A673 (cell line): ENCODE measurements at regions not wholly inside any gene's neighbourhood (a gene's known extent, or its start where the extent isn't known, plus 50 kb on each side); places are given as distances from the start of the nearest gene placed in this dataset.

Experiments used
- BruUV-seq: library from RNA; stranded (reverse); fragments of 400-500 nt; replicated peaks from 2 replicates; lab custom pipeline; 2021; lab: Mats Ljungman, UMichigan
- CTCF ChIA-PET: fragments of 300-600 bp; sonication (Branson Sonifier 250); formaldehyde crosslinking; loops from one replicate; lab custom pipeline; 2022; ENCODE audit warnings: antibody characterized with exemption; lab: Charles Lee
- POLR2A ChIA-PET: fragments of 300-600 bp; sonication (Branson Sonifier 250); formaldehyde crosslinking; loops from one replicate; lab custom pipeline; 2022; ENCODE audit warnings: antibody characterized with exemption; ENCODE audit not compliant: low non-redundant PET; lab: Charles Lee
- DNase-seq: peaks from one replicate; pipeline ENCODE4 v3.0.0-alpha.2; 2015; ENCODE audit warnings: low spot score
- H3K27ac ChIP-seq: fragments of 200-600 bp; sonication (generic); 2 replicates; pipeline ENCODE4 v1.5.1; 2016; ENCODE audit warnings: mixed run types, low read depth, mild to moderate bottlenecking, mixed read lengths, antibody characterized with exemption, low read length; ENCODE audit not compliant: poor library complexity, severe bottlenecking
- H3K27me3 ChIP-seq: fragments of 200-600 bp; sonication (generic); replicated peaks from 2 replicates; pipeline ENCODE4 v1.6.1; 2017; ENCODE audit warnings: mixed run types, low read depth, mild to moderate bottlenecking, mixed read lengths, antibody characterized with exemption, low read length; ENCODE audit not compliant: insufficient read depth, poor library complexity
- H3K36me3 ChIP-seq: fragments of 200-600 bp; sonication (generic); 2 replicates; pipeline ENCODE4 v1.6.1; 2016; ENCODE audit warnings: mixed run types, mild to moderate bottlenecking, mixed read lengths, antibody characterized with exemption, low read length; ENCODE audit not compliant: insufficient read depth, poor library complexity, severe bottlenecking
- H3K4me1 ChIP-seq: fragments of 200-600 bp; sonication (generic); 2 replicates; pipeline ENCODE4 v1.6.1; 2017; ENCODE audit warnings: mixed run types, mild to moderate bottlenecking, mixed read lengths, antibody characterized with exemption, low read length; ENCODE audit not compliant: insufficient read depth, poor library complexity, severe bottlenecking
- H3K4me3 ChIP-seq: fragments of 200-600 bp; sonication (generic); 2 replicates; pipeline ENCODE4 v1.5.1; 2016; ENCODE audit warnings: low read depth, mixed run types, mild to moderate bottlenecking, mixed read lengths, low read length; ENCODE audit not compliant: poor library complexity, severe bottlenecking
- H3K9me3 ChIP-seq: fragments of 200-600 bp; sonication (generic); 2 replicates; pipeline ENCODE4 v1.6.1; 2016; ENCODE audit warnings: mixed run types, low read depth, mild to moderate bottlenecking, mixed read lengths, antibody characterized with exemption, low read length; ENCODE audit not compliant: poor library complexity, severe bottlenecking
- CTCF ChIP-seq: fragments of 300-800, 200-600 bp; sonication (generic); conservative IDR thresholded peaks from 2 replicates; pipeline ENCODE4 v1.5.1; 2017; ENCODE audit warnings: low read depth, mild to moderate bottlenecking, antibody characterized with exemption, low read length, moderate library complexity, mixed read lengths
- EZH2 ChIP-seq: fragments of 200-600 bp; sonication (generic); IDR thresholded peaks from 2 replicates; pipeline ENCODE4 v1.6.1; 2017; ENCODE audit warnings: borderline replicate concordance, low read depth, mild to moderate bottlenecking, mixed read lengths, antibody characterized with exemption, low read length; ENCODE audit not compliant: poor library complexity, severe bottlenecking
- intact Hi-C: fragments of 100-400 bp; cut with micrococcal nuclease; formaldehyde crosslinking; loops from one replicate; pipeline ENCODE4 v1.10.0; 2022; ENCODE audit not compliant: unreplicated experiment

DNA sequence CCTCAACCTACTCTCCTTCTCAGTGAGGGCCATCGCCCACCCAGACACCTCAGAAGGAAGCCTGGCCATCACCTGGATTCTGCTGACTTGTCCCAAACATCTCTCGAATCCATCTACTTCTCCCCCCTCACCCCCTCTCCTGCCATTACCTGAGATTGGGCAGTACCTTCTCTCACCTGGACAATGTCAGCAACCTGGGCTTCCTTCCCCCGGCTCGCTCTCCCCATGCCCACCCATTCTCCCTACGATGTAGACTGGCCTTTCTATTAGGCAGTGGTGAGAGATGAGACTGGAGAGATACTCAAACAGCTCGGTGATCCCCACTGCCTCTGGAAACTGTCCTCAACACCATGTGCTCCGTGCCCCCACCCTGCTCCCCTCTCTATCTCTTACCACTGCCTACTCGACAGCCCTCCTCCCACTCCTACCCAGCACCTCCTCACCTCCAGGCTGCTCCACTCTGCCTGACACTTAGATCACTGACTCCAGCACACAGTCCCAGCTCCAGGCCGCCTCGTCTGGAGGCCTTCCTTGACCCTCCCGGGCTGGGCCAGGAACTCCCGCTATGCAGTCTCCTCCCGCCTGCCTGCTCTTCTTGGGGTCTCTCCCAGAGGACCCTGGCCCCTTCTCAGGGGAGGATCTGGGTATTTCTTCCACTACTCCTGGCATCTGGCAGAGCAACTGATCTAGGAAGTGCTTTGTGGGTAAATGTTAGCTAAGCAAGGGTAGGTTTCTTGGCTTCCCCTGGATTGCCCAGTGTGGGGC lies 235.8 kb upstream of the NLRP1 start:
- Histone ChIP-seq H3K36me3 (no peaks in the 10 kb centered on the region), H3K4me1 (no peaks in the 10 kb centered on the region), H3K27me3 (peaks cover 26% of the 10 kb centered on the region), H3K27ac (no peak overlapping the region), H3K9me3 (no peaks in the 10 kb centered on the region), H3K4me3 (no peak overlapping the region)
- CTCF ChIA-PET = no interaction called here
- DNase-seq = no peak
- no TSS peak for BruUV-seq
- POLR2A ChIA-PET = no interaction called here
- no peak for TF ChIP-seq CTCF
- no peak for TF ChIP-seq EZH2
- intact Hi-C loops = no loop called here

GRCh38 chr17:5820721-5821456 lies 236.6 kb upstream of the NLRP1 start:
- H3K27me3 ChIP-seq = peaks cover 24% of the 10 kb centered on the region
- no peaks in the 10 kb centered on the region for H3K4me1 ChIP-seq
- H3K27ac ChIP-seq = no peak overlapping the region
- H3K9me3 ChIP-seq = no peaks in the 10 kb centered on the region
- TF ChIP-seq CTCF = no peak
- no peak for TF ChIP-seq EZH2
- intact Hi-C loops = no loop called here
- H3K36me3 ChIP-seq = no peaks in the 10 kb centered on the region
- POLR2A ChIA-PET = no interaction called here
- DNase-seq = no peak
- BruUV-seq = no TSS peak
- H3K4me3 ChIP-seq = no peak overlapping the region
- CTCF ChIA-PET = no interaction called here

- no peaks in the 10 kb centered on the region for H3K4me1 ChIP-seq
- no peaks in the 10 kb centered on the region for H3K36me3 ChIP-seq
- TF ChIP-seq EZH2 (no peak), CTCF (no peak)
- POLR2A ChIA-PET = no interaction called here
- H3K27ac ChIP-seq = no peak overlapping the region
- H3K9me3 ChIP-seq = no peaks in the 10 kb centered on the region
- peaks cover 22% of the 10 kb centered on the region for H3K27me3 ChIP-seq
- DNase-seq = no peak
- CTCF ChIA-PET = no interaction called here
- no peak overlapping the region for H3K4me3 ChIP-seq
- no TSS peak for BruUV-seq
- intact Hi-C loops = no loop called here
Observed at GRCh38 chr17:5821803-5822202, 237.5 kb upstream of the NLRP1 start.
